DND-41 (cell line): ENCODE measurements at regions not wholly inside any gene's neighbourhood (a gene's known extent, or its start where the extent isn't known, plus 50 kb on each side); places are given as distances from the start of the nearest gene placed in this dataset.

Experiments used
- ATAC-seq: fragments of 200-7000 bp; cut with Tn5 transposase; 3 replicates; pipeline ENCODE4 v1.9.1; 2021; ENCODE audit warnings: low read depth; ENCODE audit not compliant: insufficient read depth
- DNase-seq: peaks from one replicate; pipeline ENCODE4 v3.0.0-alpha.2; 2020
- H2AFZ ChIP-seq: 2 replicates; pipeline ENCODE4 v1.6.0; 2012; ENCODE audit warnings: low read depth, low read length
- H3K27ac ChIP-seq: 2 replicates; pipeline ENCODE4 v1.5.1; 2012; ENCODE audit warnings: low read length, inconsistent platforms
- H3K27me3 ChIP-seq: fragments of 200-600 bp; sonication (generic); 2 replicates; pipeline ENCODE4 v1.6.0; 2012; ENCODE audit warnings: low read length, mild to moderate bottlenecking, inconsistent platforms; ENCODE audit not compliant: insufficient read depth, poor library complexity
- H3K36me3 ChIP-seq: 2 replicates; pipeline ENCODE4 v1.5.1; 2012; ENCODE audit warnings: low read length, inconsistent platforms; ENCODE audit not compliant: insufficient read depth
- H3K4me1 ChIP-seq: 2 replicates; pipeline ENCODE4 v1.5.1; 2012; ENCODE audit warnings: mild to moderate bottlenecking, low read length; ENCODE audit not compliant: insufficient read depth
- H3K4me2 ChIP-seq: 2 replicates; pipeline ENCODE4 v1.6.0; 2012; ENCODE audit warnings: mild to moderate bottlenecking, moderate library complexity, low read length, inconsistent platforms; ENCODE audit not compliant: insufficient read depth
- H3K4me3 ChIP-seq, 2 experiments: fragments of 200-600 bp in 1 of 2; shearing (Covaris generic) in 1 of 2; 2 replicates each; pipeline ENCODE4 v1.5.1; 2012 to 2016; ENCODE audit warnings: inconsistent platforms in 2 of 2, low read length in 2 of 2, mild to moderate bottlenecking in 2 of 2, low read depth in 1 of 2, moderate library complexity in 1 of 2
- H3K79me2 ChIP-seq: 2 replicates; pipeline ENCODE4 v1.6.0; 2012; ENCODE audit warnings: low read length, inconsistent platforms; ENCODE audit not compliant: insufficient read depth
- H3K9ac ChIP-seq: 2 replicates; pipeline ENCODE4 v1.6.0; 2012; ENCODE audit warnings: low read depth, mild to moderate bottlenecking, inconsistent platforms, low read length, moderate library complexity
- H3K9me3 ChIP-seq: 2 replicates; pipeline ENCODE4 v1.5.1; 2012; ENCODE audit warnings: low read length, moderate library complexity, mild to moderate bottlenecking, inconsistent platforms; ENCODE audit not compliant: insufficient read depth, severe bottlenecking
- H4K20me1 ChIP-seq: 2 replicates; pipeline ENCODE4 v1.6.0; 2012; ENCODE audit warnings: low read length; ENCODE audit not compliant: insufficient read depth
- EZH2 ChIP-seq: IDR thresholded peaks from 3 replicates; pipeline ENCODE4 v1.6.1; 2012; ENCODE audit warnings: borderline replicate concordance, low read depth, mild to moderate bottlenecking, moderate library complexity, low read length, inconsistent platforms; ENCODE audit not compliant: severe bottlenecking
- TF ChIP-seq, protein P1 (sequence below): IDR thresholded peaks from 2 replicates; pipeline ENCODE4 v1.5.1; 2012; ENCODE audit warnings: borderline replicate concordance, low read length, moderate library complexity, mild to moderate bottlenecking; ENCODE audit not compliant: poor library complexity, severe bottlenecking; ENCODE audit errors: extremely low read depth

DNA sequence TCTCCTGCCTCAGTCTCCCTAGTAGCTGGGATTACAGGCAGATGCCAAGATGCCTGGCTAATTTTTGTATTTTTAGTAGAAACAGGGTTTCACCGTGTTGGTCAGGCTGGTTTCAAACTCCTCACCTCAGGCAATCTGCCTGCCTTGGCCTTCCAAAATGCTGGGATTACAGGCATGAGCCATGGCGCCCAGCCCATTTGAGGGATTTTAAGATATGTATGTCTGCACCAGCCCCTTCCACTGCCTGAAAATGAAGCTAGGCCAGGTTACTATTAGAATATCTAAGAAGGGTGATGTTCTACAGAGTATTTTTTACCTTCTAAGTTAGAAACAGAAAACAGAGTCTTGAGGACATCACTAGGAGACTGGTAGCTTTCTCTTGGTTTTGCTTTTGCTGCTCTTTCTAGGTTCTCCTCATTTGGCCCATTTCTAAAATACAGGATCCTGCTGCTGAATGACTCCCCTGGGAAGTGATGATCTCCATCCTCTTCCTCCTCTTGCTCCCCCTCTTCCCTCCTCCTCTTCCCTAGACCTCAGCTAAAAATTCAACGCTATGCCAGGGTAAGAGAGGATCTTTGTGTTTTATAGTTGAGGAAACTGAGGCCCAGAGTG, 118.5 kb downstream of the MYCN start:
- no peak overlapping the region for H3K4me2 ChIP-seq
- no peaks in the 10 kb centered on the region for H3K4me1 ChIP-seq
- H3K36me3 ChIP-seq: no peaks in the 10 kb centered on the region
- H3K4me3 ChIP-seq: no peak overlapping the region
- DNase-seq (no peak), ATAC-seq (no peak)
- H3K9me3 ChIP-seq: peaks cover 10% of the 10 kb centered on the region
- no peak overlapping the region for H2AFZ ChIP-seq
- no peak overlapping the region for H3K27ac ChIP-seq
- no peaks in the 10 kb centered on the region for H3K27me3 ChIP-seq
- TF ChIP-seq EZH2: no peak
- TF ChIP-seq, protein P1, sequence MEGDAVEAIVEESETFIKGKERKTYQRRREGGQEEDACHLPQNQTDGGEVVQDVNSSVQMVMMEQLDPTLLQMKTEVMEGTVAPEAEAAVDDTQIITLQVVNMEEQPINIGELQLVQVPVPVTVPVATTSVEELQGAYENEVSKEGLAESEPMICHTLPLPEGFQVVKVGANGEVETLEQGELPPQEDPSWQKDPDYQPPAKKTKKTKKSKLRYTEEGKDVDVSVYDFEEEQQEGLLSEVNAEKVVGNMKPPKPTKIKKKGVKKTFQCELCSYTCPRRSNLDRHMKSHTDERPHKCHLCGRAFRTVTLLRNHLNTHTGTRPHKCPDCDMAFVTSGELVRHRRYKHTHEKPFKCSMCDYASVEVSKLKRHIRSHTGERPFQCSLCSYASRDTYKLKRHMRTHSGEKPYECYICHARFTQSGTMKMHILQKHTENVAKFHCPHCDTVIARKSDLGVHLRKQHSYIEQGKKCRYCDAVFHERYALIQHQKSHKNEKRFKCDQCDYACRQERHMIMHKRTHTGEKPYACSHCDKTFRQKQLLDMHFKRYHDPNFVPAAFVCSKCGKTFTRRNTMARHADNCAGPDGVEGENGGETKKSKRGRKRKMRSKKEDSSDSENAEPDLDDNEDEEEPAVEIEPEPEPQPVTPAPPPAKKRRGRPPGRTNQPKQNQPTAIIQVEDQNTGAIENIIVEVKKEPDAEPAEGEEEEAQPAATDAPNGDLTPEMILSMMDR: no peak
- no peak overlapping the region for H3K9ac ChIP-seq
- no peaks in the 10 kb centered on the region for H3K79me2 ChIP-seq
- H4K20me1 ChIP-seq: no peaks in the 10 kb centered on the region

DNA sequence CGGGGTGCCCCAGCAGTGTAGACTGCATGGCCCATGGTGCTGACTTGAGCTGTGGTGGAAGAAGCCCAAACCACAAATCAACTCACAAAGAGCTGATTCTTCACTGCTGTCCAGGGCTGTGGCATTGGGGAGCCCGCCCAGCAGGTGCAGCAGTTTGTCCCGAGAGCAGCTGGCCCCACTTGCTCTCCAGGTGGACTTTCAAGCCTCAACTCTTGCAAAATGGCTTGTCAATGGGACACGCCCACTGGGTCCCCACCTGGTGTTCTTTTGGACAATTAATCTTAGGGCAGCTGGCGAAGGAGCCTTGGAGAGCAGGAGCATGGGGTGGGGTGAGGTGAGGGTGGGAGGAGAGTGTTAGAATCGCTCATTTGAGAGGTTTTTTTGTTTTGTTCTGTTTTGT, 117.9 kb downstream of the MYCN start:
- Histone ChIP-seq H3K27me3 (no peaks in the 10 kb centered on the region), H3K9me3 (peaks cover 8% of the 10 kb centered on the region), H3K79me2 (no peaks in the 10 kb centered on the region), H3K36me3 (no peaks in the 10 kb centered on the region), H3K9ac (no peak overlapping the region), H3K4me1 (no peaks in the 10 kb centered on the region), H3K27ac (no peak overlapping the region), H2AFZ (no peak overlapping the region), H3K4me2 (no peak overlapping the region), H4K20me1 (no peaks in the 10 kb centered on the region), H3K4me3 (no peak overlapping the region)
- ATAC-seq (no peak), DNase-seq (no peak)
- TF ChIP-seq, protein P1: no peak
- TF ChIP-seq EZH2: no peak

DNA sequence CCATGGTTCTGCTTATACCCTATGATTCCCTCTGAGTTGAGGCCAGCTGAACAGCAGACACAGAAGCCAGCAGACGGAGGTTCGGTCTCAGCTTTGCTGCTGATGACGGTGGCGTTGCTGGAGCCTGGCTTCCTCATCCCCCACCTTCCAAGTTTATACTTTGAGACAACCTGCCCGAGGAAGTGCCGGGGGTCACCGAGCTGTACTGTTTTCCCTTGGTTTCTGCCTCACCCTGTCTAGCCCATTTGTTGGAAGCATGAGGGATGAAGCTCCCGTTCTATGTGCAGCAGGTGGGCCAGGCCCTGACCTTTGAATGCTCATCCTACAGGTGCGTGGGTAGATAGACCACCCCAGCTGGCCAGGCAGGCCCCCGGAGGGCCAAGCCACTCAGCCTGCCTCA, 117.3 kb downstream of the MYCN start:
- ATAC-seq (no peak), DNase-seq (no peak)
- Histone ChIP-seq H2AFZ (no peak overlapping the region), H3K4me3 (no peak overlapping the region), H3K9ac (no peak overlapping the region), H3K9me3 (peaks cover 2% of the 10 kb centered on the region), H3K27me3 (no peaks in the 10 kb centered on the region), H3K36me3 (no peaks in the 10 kb centered on the region), H3K4me1 (no peaks in the 10 kb centered on the region), H3K79me2 (no peaks in the 10 kb centered on the region), H3K27ac (no peak overlapping the region), H3K4me2 (no peak overlapping the region), H4K20me1 (no peaks in the 10 kb centered on the region)
- TF ChIP-seq, protein P1: no peak
- no peak for TF ChIP-seq EZH2
